Stimulated activated CD4-positive, alpha-beta T cell treated with anti-CD3 and anti-CD28 coated beads, Interleukin-2, amount 100 ng/mL, for 48 hours (primary cell): ENCODE measurements at regions not wholly inside any gene's neighbourhood (a gene's known extent, or its start where the extent isn't known, plus 50 kb on each side); places are given as distances from the start of the nearest gene placed in this dataset.
"Not testable (repeated sequence)": the region's sequence is repeated elsewhere in the genome, so short reads cannot be mapped to it uniquely, and the experiment has no call there.

Experiments
- DNase-seq, 2 donors: peaks; one replicate each; pipeline ENCODE4 v3.0.0-alpha.2; 2020

GRCh38 chr1:10914056-10914455 lies 98.4 kb upstream of the TARDBP start:
- no peak for DNase-seq

GRCh38 chr1:10915594-10915993 lies 96.9 kb upstream of the TARDBP start:
- no peak for DNase-seq

- DNase-seq = no peak
Measured at GRCh38 chr1:10916311-10916710, 96.1 kb upstream of the TARDBP start.

- no peak for DNase-seq
Measured at GRCh38 chr1:10916991-10917390, 95.5 kb upstream of the TARDBP start.

- DNase-seq = no peak
Measured at GRCh38 chr1:10917513-10918454, 94.7 kb upstream of the TARDBP start.

- no peak for DNase-seq
Measured at GRCh38 chr1:10918531-10918930, 93.9 kb upstream of the TARDBP start.

GRCh38 chr1:10920063-10920626 lies 92.3 kb upstream of the TARDBP start:
- no peak for DNase-seq

GRCh38 chr1:10922315-10923060 lies 90.0 kb upstream of the TARDBP start:
- DNase-seq = not testable (repeated sequence)

GRCh38 chr1:10924030-10924429 lies 88.4 kb upstream of the TARDBP start:
- DNase-seq = no peak

GRCh38 chr1:10928654-10929053 lies 83.8 kb upstream of the TARDBP start:
- DNase-seq = no peak

- DNase-seq = no peak
Measured at GRCh38 chr1:10932088-10932487, 80.4 kb upstream of the TARDBP start.

- no peak for DNase-seq
Measured at GRCh38 chr1:10934150-10934818, 78.2 kb upstream of the TARDBP start.

GRCh38 chr1:10935246-10935645 lies 77.2 kb upstream of the TARDBP start:
- no peak for DNase-seq

GRCh38 chr1:10935724-10936123 lies 76.7 kb upstream of the TARDBP start:
- DNase-seq = no peak

- no peak for DNase-seq
Measured at GRCh38 chr1:10936998-10937901, 75.2 kb upstream of the TARDBP start.

- DNase-seq = no peak
Measured at GRCh38 chr1:10938741-10939417, 73.6 kb upstream of the TARDBP start.

- DNase-seq = peak; percentile 42 to 44
Measured at GRCh38 chr1:10939654-10940450, 72.6 kb upstream of the TARDBP start.

- no peak for DNase-seq
Measured at GRCh38 chr1:10940451-10940804, 72.0 kb upstream of the TARDBP start.

GRCh38 chr1:10940838-10941237 lies 71.6 kb upstream of the TARDBP start:
- no peak for DNase-seq

- DNase-seq = peak; percentile 66 to 76
Measured at GRCh38 chr1:10941891-10942541, 70.4 kb upstream of the TARDBP start.
